ENCODE measurements at regions not wholly inside any gene's neighbourhood (a gene's known extent, or its start where the extent isn't known, plus 50 kb on each side); places are given as distances from the start of the nearest gene placed in this dataset.
"Not testable (repeated sequence)": the region's sequence is repeated elsewhere in the genome, so short reads cannot be mapped to it uniquely, and the experiment has no call there.

DNA sequence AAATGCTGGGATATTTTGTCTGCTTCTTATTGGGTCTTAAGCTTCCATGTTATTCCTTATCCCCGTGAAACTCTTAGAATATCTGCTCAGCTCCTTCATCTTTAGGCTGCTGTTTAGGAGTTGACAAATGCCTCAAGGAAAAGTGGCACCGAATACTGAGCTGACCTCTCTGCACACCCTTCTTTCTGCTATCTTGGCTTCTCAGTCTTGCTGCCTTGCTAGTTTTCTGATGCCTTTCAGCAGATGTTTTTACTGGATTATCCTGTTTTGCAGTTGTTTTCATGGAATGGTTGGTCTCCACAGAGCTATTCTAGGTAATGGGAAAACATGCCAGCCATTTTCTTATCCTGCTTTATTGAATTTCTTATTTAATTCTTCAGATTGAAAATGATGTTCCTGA, 86.3 kb downstream of the GYPE start:
- DNase-seq (ENCODE audit: extremely low read depth, low read depth), result no peak

DNA sequence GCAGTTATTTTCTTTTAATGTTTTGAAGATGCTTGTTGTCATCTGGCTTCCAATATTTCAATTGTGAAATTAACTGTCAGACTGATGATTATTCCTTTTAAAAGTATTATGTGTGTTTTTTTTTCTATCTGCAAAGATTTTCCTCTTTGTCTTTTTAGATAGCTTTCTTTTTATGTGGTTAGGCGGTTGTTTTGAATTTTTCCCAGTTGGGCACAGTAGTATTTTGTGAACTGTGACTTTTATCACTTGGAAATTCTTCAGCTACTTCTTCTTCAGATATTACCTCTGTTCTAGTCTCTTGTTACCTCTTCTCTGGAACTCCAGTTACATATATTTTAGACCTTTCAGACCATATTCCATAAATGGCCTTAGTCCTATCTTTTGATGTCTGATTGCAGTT, 87.5 kb downstream of the GYPE start:
- not testable (repeated sequence) for DNase-seq (ENCODE audit: extremely low read depth, low read depth)

DNA sequence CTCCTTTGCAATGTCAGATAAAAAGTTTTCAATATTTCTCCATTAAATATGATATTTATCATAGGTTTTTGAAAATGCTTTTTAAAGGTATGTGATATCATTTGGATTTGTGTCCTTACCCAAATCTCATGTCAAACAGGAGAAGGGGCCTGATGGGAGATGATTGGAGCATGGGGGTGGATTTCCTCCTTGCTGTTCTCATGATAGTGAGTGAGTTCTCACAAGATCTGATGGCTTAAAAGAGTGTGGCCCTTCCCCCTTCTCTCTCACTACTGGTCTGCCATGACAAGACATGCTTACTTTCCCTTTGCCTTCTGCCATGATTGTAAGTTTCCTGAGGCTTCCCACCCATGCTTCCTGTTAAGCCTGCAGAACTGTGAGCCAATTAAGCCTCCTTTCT, 90.0 kb downstream of the GYPE start:
- not testable (repeated sequence) for DNase-seq (ENCODE audit: extremely low read depth, low read depth)

DNA sequence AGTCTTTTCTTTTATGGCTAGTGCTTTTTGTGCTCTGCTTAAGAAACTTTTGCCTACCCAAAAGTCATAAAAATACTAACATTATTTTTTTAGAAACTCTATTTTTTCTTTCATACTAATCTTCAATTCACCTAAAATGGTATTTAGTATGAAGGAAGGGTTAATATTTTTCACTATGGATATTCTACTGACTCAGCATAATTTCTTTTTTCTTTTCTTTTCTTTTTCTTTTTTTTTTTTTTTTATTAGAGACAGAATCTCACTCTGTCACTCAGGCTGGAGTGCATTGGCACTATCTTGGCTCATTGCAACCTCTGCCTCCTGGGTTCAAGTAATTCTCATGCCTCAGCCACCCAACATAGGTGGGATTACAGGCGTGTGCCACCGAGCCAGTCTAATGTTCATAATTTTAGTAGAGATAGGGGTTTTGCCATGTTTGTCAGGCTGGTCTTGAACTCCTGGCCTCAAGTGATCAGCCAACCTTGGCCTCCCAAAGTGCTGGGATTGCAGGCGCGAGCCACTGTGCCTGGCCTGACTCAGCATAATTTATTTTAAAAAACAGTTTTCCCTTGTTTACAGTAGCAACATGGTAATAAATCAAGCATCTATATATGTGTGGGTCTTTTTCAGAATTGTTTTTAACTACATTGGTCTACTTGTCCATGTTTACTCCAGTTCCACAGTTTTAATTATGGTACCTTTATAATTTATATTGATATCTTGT, 91.8 kb downstream of the GYPE start:
- DNase-seq (ENCODE audit: extremely low read depth, low read depth), result not testable (repeated sequence)

DNA sequence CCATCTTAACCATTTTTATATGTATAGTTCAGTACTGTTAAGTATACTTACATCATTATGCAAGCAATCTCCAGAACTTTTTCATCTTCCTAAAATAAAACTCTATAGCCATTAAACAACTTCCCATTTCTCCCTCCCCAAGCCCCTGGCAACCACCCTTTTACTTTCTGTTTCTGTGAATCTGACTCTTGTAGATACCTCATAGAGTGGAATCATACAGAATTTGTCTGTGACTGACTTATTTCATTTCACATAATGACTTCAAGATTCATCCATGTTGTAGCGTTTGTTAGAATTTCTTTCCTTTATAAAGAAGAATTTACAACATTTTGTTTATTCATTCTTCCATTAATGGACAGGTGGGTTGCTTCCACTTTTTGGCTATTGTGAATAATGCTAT, 91.2 kb upstream of the FREM3 start:
- not testable (repeated sequence) for DNase-seq (ENCODE audit: extremely low read depth, low read depth)

DNA sequence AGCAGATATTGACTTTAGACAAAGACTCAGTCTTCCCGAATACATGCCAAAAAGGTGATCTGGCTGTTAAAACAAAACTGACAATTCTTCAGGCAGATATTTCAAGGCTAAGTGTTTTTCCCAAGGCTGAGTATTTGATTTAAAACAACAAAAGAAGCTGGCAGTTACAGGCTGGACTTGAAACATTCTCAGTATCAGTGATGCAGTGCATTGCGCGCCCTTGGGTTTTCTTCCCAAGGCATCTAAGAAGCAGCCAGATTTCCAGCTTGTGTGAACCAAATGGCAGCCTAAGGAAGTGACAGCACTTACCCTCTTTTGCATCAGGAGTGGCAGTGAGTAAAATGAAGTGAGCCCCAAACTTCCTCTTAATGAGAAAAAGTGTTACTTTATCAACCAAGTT, 90.0 kb upstream of the FREM3 start:
- DNase-seq (ENCODE audit: extremely low read depth, low read depth), result not testable (repeated sequence)

DNA sequence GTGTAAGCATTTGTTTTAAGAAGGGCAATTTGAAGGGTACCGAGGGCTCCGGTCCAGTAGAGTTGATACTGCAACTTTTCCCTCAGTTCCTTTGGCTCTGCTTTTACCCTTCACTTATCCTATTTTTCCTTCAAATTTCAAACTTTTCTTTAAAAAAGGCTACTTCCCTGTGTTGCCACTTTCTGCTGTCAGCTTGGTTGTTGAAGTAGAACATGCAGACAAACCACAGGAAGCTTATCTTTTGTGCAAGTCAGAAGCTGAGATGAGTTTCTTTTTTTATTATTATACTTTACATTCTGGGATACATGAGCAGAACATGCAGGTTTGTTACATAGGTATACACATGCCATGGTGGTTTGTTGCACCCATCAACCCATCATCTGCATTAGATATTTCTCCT, 89.1 kb upstream of the FREM3 start:
- DNase-seq (ENCODE audit: extremely low read depth, low read depth), result not testable (repeated sequence)

DNA sequence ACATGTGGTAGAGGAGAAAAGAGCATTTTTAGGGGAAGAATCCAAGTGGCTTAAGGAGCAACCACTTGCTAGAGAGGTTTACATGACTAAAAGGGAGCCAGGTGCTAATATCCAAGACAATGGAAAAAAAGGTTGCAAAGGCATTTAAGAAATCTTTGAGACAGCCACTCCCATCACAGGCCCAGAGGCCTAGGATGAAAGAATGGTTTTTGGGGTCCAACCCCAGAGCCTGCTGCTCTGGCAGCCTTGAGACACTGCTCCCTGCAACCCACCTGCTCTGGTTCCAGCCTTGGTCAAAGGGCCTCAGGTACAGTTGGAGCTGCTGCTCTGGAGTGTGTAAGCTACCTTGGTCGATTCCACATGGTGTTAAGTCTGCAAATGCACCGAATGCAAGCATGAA, 84.1 kb upstream of the FREM3 start:
- no peak for DNase-seq (ENCODE audit: extremely low read depth, low read depth)

DNA sequence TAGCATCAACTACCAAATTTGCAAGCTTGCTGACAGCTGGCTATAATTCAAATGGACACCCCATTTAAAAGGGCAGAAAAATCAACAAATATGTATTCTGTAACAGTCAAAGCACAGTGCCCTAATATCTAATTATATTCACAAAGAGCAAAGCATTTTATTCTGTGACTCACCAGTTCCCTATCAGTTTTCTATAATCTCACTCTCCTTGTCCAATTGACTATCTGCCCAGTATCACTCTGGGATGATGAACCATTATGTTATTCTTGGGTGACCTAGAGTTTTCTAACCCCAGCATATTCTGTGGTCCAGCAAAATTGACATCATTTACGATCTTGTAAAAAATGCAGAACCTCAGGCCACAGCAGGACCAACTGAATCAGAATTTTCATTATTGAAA, 82.0 kb upstream of the FREM3 start:
- DNase-seq (ENCODE audit: extremely low read depth, low read depth), result no peak

DNA sequence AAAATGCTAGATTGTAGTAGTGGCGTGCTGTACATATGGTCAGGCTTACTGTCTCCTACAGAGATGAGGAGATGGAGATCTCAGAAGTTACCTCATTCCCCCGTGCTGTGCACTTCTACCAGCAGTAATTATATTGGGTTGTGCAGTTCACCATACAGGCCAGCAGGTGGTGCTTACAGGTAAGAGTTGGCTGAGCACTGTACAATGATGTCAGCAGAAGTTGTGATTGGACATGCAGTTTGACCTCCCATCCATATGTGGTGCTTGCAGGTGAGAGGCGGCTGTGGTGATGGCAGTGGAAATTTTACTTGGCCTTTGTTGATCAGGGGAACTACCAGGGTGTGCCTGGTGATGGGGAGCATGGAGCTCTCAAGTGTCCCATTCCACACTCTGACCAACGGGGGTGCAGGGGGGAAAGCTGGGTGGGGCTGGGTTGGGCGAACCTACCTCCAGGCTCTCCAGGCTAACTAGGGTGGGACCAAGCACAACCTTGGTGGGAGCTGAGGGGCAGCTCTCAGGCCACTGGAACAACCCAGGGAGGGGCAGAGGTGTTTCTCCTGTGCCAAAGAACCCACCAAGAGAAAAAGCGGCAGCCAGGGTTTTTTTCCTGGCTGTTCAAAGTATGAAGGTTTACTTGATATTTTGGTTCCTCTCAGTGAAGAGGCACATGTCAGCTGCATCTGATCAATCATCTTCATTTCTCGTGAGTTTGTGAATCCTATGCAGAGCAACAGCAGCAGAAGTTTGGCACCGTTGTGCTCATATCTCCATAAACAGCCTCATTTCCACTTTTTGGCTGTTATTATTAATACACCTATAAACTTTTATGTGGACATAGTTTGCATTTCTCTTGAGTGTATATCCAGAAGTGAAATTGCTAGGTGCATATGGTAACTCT, 73.8 kb upstream of the FREM3 start:
- DNase-seq (ENCODE audit: extremely low read depth, low read depth), result peak; percentile 36

DNA sequence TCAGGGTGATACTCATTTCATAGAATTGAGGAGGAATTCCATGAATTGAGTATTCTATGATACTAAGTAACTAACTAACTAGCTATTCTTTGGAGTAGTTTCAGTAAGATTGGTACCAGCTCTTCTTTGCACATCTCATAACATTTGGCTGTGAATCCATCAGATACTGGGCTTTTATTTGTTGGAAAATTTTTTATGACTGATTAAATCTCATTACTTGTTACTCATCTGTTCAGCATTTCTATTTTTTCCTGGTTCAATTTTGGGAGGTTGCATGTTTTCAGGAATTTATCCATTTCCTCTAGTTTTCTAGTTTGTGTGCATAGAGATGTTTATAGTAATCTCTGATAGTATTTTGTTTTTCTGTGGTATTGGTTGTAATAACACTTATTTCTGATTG, 70.8 kb upstream of the FREM3 start:
- no peak for DNase-seq (ENCODE audit: extremely low read depth, low read depth)

DNA sequence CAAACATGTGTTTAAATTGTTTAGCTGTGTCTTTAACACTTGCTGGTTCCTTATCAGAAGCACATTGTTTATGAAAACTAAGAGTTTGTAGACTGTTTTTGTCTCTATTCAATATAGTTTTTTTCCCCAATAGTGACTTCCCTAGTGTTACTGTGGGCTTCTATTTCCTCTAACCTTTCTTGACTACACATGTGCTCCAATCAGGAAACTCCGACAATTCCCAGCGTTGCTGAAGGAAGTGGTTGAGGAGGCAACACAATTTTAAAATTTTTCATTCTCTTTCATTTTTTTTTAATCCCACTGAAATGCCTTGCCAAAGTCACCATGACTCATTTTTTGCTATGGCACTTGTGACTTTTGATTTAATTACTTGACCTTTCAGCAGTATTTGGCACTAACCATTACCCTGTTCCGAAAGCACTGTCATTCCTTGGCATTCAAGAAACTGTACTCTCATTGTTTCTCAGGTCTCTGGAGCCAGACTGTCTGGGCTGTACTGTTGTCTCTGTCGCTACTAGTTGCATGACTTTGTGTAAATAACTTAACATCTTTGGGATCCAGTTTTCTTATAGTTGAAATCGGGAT, 67.6 kb upstream of the FREM3 start:
- DNase-seq (ENCODE audit: extremely low read depth, low read depth), result peak; percentile 3

DNA sequence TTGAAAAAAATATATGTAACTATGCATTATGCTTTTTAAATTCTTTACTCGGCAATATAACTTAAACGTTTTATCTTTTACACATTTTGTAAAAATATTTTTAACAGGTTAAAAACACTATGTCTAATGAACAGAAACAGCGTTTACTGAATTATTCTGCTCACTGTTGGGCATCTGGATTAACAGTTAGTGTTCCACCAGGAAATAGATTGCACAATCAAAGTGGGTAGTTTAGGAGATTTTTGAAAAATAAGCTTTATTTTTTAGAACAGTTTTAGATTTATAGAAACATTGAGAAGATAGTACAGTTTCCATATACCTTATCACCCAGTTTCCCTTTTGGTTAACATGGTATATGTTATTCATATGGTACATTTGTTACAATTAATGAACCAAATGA, 63.1 kb upstream of the FREM3 start:
- no peak for DNase-seq (ENCODE audit: extremely low read depth, low read depth)

DNA sequence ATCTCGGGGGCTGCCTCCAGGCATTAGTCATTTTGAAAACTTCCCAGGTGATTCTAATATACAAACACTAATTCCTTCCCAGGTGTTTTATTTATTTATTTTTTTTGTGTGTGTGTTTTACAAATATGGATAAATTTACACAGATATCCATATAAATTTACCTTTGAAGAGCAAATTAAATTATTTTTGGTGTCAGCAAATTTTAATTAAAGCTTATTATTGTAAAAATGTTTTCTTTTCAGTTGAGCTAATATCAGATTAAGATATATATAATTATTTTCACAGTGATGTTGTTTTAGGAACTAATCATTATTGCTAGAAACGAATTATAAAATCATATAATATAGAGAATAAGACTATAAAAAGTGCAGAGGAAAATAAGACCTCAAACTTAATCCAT, 62.0 kb upstream of the FREM3 start:
- DNase-seq (ENCODE audit: extremely low read depth, low read depth), result no peak
